ENCODE measurements at regions not wholly inside any gene's neighbourhood (a gene's known extent, or its start where the extent isn't known, plus 50 kb on each side); places are given as distances from the start of the nearest gene placed in this dataset.
"Not testable (repeated sequence)": the region's sequence is repeated elsewhere in the genome, so short reads cannot be mapped to it uniquely, and the experiment has no call there.

DNA sequence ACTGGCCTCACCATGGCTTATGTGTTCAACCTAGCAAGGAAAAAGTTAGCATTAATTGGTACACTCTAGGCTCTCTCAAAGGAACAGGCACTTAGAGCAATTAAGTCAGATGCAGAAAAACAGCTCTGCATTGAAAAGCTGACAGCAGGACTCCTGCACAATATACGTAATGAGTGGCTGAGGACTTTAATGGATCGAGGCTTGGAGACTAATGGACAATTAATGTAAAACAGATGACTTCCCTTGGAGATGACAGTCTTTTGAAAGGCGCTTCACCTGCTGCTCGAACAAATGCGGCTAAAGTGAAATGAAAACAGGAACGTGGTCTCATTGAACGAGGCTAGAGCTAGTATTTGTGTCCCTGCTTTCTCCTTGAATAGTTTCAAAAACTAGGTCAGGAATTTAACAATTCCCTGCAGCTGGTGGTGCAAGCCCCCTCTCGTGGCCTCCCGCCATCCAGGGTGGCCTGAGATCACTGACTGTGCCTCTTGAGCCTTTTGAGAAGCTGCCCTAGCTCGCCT, 137.1 kb downstream of the ELOVL4 start:
- DNase-seq (ENCODE audit: low spot score), result no peak

DNA sequence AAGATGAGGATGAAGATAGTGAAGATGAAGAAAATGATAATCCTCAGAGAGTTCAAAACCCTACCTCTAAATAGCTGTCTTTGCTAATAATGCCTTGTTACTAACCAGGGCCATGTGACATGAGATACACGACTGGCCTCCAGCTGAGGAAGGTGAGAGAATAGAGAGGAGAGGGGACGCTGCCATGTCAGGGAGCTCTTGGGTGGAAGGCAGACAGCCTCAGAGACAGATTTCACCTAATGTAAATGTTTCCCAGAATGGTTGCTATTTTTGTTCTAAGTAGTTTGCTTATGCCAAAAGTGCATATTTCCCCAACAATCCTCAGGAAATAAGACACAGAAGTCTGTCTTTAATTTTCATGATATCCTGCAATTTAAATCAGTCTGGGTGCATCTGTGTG, 138.4 kb downstream of the ELOVL4 start:
- no peak for DNase-seq (ENCODE audit: low spot score)

DNA sequence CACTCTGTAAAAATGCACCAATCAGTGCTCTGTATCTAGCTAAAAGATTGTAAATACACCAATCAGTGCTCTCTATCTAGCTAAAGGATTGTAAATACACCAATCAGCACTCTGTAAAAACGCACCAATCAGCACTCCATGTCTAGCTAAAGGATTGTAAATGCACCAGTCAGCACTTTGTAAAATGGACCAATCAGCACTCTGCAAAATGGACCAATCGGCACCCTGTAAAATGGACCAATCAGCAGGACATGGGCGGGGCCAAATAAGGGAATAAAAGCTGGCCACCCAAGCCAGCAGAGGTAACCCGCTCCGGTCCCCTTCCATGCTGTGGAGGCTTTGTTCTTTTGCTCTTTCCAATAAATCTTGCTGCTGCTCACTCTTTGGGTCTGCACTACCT, 140.7 kb downstream of the ELOVL4 start:
- not testable (repeated sequence) for DNase-seq (ENCODE audit: low spot score)

- DNase-seq (ENCODE audit: low spot score), result no peak
Measured at GRCh38 chr6:79804732-79805131, 142.6 kb downstream of the ELOVL4 start.

DNA sequence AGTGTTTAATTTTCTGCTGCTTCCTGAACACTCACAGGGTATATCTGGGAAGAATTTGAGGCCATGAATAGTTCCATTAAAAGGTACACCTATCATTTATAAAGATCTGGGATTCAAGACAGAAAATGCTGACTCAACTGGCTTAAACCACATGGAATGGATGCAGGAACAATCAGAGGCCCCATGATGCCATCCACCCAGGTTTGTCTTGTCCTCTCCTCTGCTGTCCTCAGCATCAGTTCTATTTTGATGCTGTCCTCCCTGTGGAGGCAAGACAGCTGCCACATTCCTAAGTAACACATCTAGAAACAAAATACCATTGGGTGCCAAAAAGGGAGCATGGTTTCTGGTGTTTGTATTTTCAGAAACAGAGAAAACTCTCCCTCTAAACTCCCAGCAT, 143.4 kb downstream of the ELOVL4 start:
- DNase-seq (ENCODE audit: low spot score), result no peak

DNA sequence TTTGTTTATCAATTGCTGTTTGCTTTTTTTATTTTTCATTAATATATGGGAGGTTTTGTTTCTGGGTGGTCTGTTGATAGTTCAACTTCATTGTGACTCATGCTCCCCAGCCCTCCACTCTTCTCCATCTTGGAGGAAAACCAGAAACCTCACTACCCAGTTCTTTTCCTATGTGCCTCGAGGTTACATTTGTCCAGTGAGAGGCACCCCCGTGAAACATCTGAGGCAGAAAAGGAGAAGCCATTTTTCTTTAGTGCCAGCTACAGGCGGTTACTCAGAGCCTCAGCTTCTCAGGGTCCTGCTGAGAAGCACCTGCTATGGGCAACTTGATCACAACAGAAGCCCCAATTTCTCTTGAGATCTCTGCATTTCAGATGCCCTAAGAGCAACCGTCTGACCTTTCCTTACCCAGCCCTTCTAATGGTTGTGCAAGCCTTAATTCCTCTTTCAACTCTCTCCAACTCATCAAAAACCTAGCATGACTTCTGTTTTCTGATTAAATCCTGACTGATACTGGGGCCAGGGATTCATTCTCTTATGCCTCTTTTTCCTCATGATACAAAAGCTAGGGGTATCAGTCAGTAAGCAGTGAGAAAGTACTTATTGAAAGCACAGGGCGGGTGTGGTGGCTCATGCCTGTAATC, 144.6 kb downstream of the ELOVL4 start:
- DNase-seq (ENCODE audit: low spot score), result no peak

- DNase-seq (ENCODE audit: low spot score), result no peak
Measured at GRCh38 chr6:79801362-79801761, 146.0 kb downstream of the ELOVL4 start.

GRCh38 chr6:79798841-79799240, 148.5 kb downstream of the ELOVL4 start:
- no peak for DNase-seq (ENCODE audit: low spot score)

GRCh38 chr6:79797912-79798311, 149.4 kb downstream of the ELOVL4 start:
- DNase-seq (ENCODE audit: low spot score), result no peak

GRCh38 chr6:79797163-79797764, 150.1 kb downstream of the ELOVL4 start:
- DNase-seq (ENCODE audit: low spot score), result no peak

DNA sequence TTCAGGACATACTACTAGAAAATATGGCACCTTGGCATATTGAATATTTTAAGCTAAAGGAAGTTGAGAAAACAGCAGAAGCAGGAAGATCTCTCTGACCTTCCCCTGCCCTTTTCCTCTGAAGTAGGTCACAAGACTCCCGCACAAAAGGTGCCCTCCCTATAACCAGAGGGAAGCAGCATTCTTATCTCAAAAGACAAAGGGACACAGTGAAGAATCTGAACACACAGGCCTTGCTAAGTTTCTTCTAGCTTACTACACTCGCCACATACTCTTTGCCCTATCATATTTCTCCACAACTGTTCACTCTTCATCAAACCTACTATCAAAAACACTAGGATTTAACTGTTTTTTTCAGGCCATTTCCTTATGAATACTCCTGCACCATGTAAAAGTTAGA, 151.2 kb downstream of the ELOVL4 start:
- no peak for DNase-seq (ENCODE audit: low spot score)

GRCh38 chr6:79789896-79790295, 157.5 kb downstream of the ELOVL4 start:
- DNase-seq (ENCODE audit: low spot score), result no peak

DNA sequence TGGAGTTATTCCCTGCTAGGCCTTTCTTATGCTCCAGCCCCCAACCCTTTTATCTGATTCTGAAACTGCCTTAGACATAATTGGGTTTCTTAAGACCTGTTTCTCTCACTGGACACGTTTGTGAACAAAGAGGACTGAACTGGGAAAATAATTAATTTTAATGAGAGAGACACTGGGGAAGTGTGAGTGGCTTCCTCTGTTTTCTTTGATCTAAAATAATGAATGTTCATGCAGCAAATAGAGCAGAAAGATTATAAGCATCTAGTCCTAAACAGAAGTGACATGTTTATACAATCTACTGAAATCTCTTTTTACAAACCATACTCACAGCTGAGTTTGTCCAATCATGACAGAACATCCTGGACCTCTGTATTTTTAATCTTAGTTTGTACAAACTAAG, 157.6 kb downstream of the SH3BGRL2 start:
- DNase-seq (ENCODE audit: low spot score), result no peak

- DNase-seq (ENCODE audit: low spot score), result no peak
Measured at GRCh38 chr6:79787626-79788025, 156.5 kb downstream of the SH3BGRL2 start.

GRCh38 chr6:79784395-79784753, 153.2 kb downstream of the SH3BGRL2 start:
- no peak for DNase-seq (ENCODE audit: low spot score)

DNA sequence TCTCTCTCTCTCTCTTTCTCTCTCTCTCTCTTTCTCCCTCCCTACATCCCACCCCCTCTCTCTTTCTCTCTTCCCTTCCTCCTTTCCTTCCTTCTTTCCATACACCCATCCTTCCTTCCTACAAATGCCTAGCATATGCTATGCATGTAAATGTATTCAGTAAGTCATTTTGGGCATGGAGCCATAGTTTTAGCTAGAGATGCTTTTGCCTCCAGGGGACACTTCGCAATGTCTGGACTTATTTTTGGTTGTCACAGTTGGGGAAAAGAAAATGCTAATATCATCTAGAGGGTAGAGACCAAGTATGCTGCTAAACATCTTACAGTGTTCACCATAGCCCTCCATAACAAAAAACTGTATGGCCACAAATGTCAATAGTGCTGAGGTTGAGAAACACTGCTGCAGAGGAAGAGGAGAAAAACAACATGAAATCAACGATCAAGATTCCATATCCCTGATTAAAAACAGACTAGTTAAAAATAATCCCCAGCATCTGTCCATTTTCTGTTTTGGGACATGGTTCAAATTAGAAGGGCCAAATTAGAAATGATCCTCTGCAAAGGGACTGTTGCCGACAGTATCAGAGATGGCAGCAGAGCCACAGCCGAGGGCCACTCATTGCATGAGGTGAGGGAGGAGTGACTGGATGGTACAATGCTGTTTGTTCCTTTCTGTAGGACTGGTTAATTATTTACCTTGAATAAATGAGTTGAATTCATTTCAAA, 152.7 kb downstream of the SH3BGRL2 start:
- no peak for DNase-seq (ENCODE audit: low spot score)

- DNase-seq (ENCODE audit: low spot score), result no peak
Measured at GRCh38 chr6:79782792-79783580, 151.9 kb downstream of the SH3BGRL2 start.

GRCh38 chr6:79781916-79782315, 150.8 kb downstream of the SH3BGRL2 start:
- DNase-seq (ENCODE audit: low spot score), result no peak

- no peak for DNase-seq (ENCODE audit: low spot score)
Measured at GRCh38 chr6:79780881-79781280, 149.8 kb downstream of the SH3BGRL2 start.

GRCh38 chr6:79778816-79779215, 147.7 kb downstream of the SH3BGRL2 start:
- no peak for DNase-seq (ENCODE audit: low spot score)

GRCh38 chr6:79777713-79778579, 146.8 kb downstream of the SH3BGRL2 start:
- DNase-seq (ENCODE audit: low spot score), result peak; percentile 42

- DNase-seq (ENCODE audit: low spot score), result no peak
Measured at GRCh38 chr6:79776076-79776475, 144.9 kb downstream of the SH3BGRL2 start.
